Gastrocnemius medialis (tissue), 4 donors: ENCODE measurements at regions not wholly inside any gene's neighbourhood (a gene's known extent, or its start where the extent isn't known, plus 50 kb on each side); places are given as distances from the start of the nearest gene placed in this dataset.

ENCODE experiments used
- POLR2A ChIP-seq, 2 donors: fragments of 450-650 bp; IDR thresholded peaks; one replicate each; pipeline ENCODE4 v1.6.1; 2017; ENCODE audit warnings: antibody characterized with exemption in 2 of 2, mild to moderate bottlenecking in 2 of 2, moderate library complexity in 2 of 2
- TF ChIP-seq, protein P1 (sequence below), 5 experiments: fragments of 450-650 bp in 3 of 5; fragments of 200-600 bp in 2 of 5; sonication (generic) in 2 of 5; IDR thresholded peaks in 4 of 5; conservative IDR thresholded peaks in 1 of 5; 1 replicate in 4 of 5; 2 replicates in 1 of 5; pipeline ENCODE4 v1.5.1; 2016 to 2019; ENCODE audit warnings: antibody characterized with exemption in 5 of 5, mild to moderate bottlenecking in 3 of 5, moderate library complexity in 3 of 5

- TF ChIP-seq, protein P1, sequence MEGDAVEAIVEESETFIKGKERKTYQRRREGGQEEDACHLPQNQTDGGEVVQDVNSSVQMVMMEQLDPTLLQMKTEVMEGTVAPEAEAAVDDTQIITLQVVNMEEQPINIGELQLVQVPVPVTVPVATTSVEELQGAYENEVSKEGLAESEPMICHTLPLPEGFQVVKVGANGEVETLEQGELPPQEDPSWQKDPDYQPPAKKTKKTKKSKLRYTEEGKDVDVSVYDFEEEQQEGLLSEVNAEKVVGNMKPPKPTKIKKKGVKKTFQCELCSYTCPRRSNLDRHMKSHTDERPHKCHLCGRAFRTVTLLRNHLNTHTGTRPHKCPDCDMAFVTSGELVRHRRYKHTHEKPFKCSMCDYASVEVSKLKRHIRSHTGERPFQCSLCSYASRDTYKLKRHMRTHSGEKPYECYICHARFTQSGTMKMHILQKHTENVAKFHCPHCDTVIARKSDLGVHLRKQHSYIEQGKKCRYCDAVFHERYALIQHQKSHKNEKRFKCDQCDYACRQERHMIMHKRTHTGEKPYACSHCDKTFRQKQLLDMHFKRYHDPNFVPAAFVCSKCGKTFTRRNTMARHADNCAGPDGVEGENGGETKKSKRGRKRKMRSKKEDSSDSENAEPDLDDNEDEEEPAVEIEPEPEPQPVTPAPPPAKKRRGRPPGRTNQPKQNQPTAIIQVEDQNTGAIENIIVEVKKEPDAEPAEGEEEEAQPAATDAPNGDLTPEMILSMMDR (IDR thresholded peaks at IDR 0.05 in 4 of 5, conservative IDR thresholded peaks at IDR 0.05 in 1 of 5), result no peak
- no peak for TF ChIP-seq POLR2A (IDR thresholded peaks at IDR 0.05)
These were observed 79.5 kb upstream of the ZBED5 start for GRCh38 chr11:10937385-10937771.
